HEK293T (cell line): ENCODE measurements at regions not wholly inside any gene's neighbourhood (a gene's known extent, or its start where the extent isn't known, plus 50 kb on each side); places are given as distances from the start of the nearest gene placed in this dataset.

Source experiments
- CTCF ChIA-PET: fragments of 350-600 bp; formaldehyde crosslinking; extraction: SDS; loops from one replicate; lab custom pipeline; 2021; ENCODE audit warnings: antibody characterized with exemption, inconsistent platforms; lab: Yijun Ruan, JAX
- POLR2A ChIA-PET: fragments of 350-600 bp; formaldehyde crosslinking; extraction: SDS; loops from one replicate; lab custom pipeline; 2020; ENCODE audit warnings: antibody characterized with exemption, inconsistent platforms; lab: Yijun Ruan, JAX
- DNase-seq: peaks from one replicate; pipeline ENCODE4 v3.0.0; 2012; ENCODE audit warnings: mixed read lengths; ENCODE audit errors: extremely low spot score
- ARNT ChIP-seq: fragments of 450-650 bp; IDR thresholded peaks from 2 replicates; pipeline ENCODE4 v1.6.1; 2017; ENCODE audit warnings: mild to moderate bottlenecking
- BHLHE40 ChIP-seq: fragments of 450-650 bp; IDR thresholded peaks from 2 replicates; pipeline ENCODE4 v1.6.1; 2016; ENCODE audit warnings: mild to moderate bottlenecking, moderate library complexity, borderline replicate concordance
- CTBP1 ChIP-seq: fragments of 450-650 bp; IDR thresholded peaks from 2 replicates; pipeline ENCODE4 v1.6.1; 2016; ENCODE audit warnings: borderline replicate concordance
- ELF4 ChIP-seq: fragments of 450-650 bp; IDR thresholded peaks from 2 replicates; pipeline ENCODE4 v1.6.1; 2017; ENCODE audit warnings: antibody characterized with exemption
- FOXA1 ChIP-seq: fragments of 450-650 bp; IDR thresholded peaks from 2 replicates; pipeline ENCODE4 v1.6.1; 2016; ENCODE audit warnings: mild to moderate bottlenecking
- FOXK2 ChIP-seq: fragments of 450-650 bp; IDR thresholded peaks from 2 replicates; pipeline ENCODE4 v1.6.1; 2016; ENCODE audit warnings: mild to moderate bottlenecking
- FOXM1 ChIP-seq: fragments of 450-650 bp; IDR thresholded peaks from 2 replicates; pipeline ENCODE4 v1.6.1; 2017; ENCODE audit warnings: mild to moderate bottlenecking, borderline replicate concordance
- HDGF ChIP-seq: fragments of 450-650 bp; IDR thresholded peaks from 2 replicates; pipeline ENCODE4 v1.6.1; 2017; ENCODE audit warnings: antibody characterized with exemption, borderline replicate concordance
- L3MBTL2 ChIP-seq: fragments of 450-650 bp; conservative IDR thresholded peaks from 2 replicates; pipeline ENCODE4 v1.6.1; 2016; ENCODE audit warnings: mild to moderate bottlenecking
- LEF1 ChIP-seq: fragments of 450-650 bp; IDR thresholded peaks from 2 replicates; pipeline ENCODE4 v1.6.1; 2017; ENCODE audit warnings: mild to moderate bottlenecking, borderline replicate concordance
- NFRKB ChIP-seq: fragments of 450-650 bp; IDR thresholded peaks from 2 replicates; pipeline ENCODE4 v1.6.1; 2016; ENCODE audit warnings: mild to moderate bottlenecking, moderate library complexity
- PKNOX1 ChIP-seq: fragments of 450-650 bp; IDR thresholded peaks from 2 replicates; pipeline ENCODE4 v1.6.1; 2016
- SP1 ChIP-seq: fragments of 450-650 bp; IDR thresholded peaks from 2 replicates; pipeline ENCODE4 v1.6.1; 2017
- SUZ12 ChIP-seq: fragments of 450-650 bp; IDR thresholded peaks from 2 replicates; pipeline ENCODE4 v1.6.1; 2016; ENCODE audit warnings: mild to moderate bottlenecking
- TARDBP ChIP-seq: fragments of 450-650 bp; IDR thresholded peaks from 2 replicates; pipeline ENCODE4 v1.6.1; 2016
- ZNF384 ChIP-seq: fragments of 450-650 bp; IDR thresholded peaks from 2 replicates; pipeline ENCODE4 v1.6.1; 2016

GRCh38 chr1:60222360-60223115 is 149.0 kb upstream of the C1orf87 start:
- no peak for TF ChIP-seq FOXK2
- TF ChIP-seq ARNT = no peak
- TF ChIP-seq SUZ12 = no peak
- DNase-seq = no peak
- POLR2A ChIA-PET = no interaction called here
- CTCF ChIA-PET = no interaction called here

- POLR2A ChIA-PET = no interaction called here
- DNase-seq = no peak
These were observed 139.7 kb upstream of the C1orf87 start for GRCh38 chr1:60213253-60213652.

GRCh38 chr1:60196026-60196425 is 122.5 kb upstream of the C1orf87 start:
- CTCF ChIA-PET = no interaction called here
- POLR2A ChIA-PET = no interaction called here
- DNase-seq = no peak
- TF ChIP-seq ARNT (no peak), SP1 (no peak), ELF4 (no peak), TARDBP (no peak), CTBP1 (no peak), ZNF384 (no peak), FOXK2 (no peak), L3MBTL2 (no peak), SUZ12 (no peak), PKNOX1 (no peak), NFRKB (no peak), LEF1 (no peak), BHLHE40 (no peak), FOXA1 (no peak), FOXM1 (no peak), HDGF (no peak)

More at GRCh38 chr1:60213253-60213652, 139.7 kb upstream of the C1orf87 start:
- CTCF ChIA-PET = no interaction called here
- no peak for TF ChIP-seq PKNOX1
- TF ChIP-seq FOXA1 = no peak
- TF ChIP-seq ZNF384 = no peak
- TF ChIP-seq ELF4 = no peak
- TF ChIP-seq BHLHE40 = no peak
- TF ChIP-seq ARNT = no peak
- no peak for TF ChIP-seq FOXK2
- no peak for TF ChIP-seq FOXM1
- no peak for TF ChIP-seq L3MBTL2
- TF ChIP-seq TARDBP = no peak
- TF ChIP-seq NFRKB = no peak
- no peak for TF ChIP-seq HDGF
- no peak for TF ChIP-seq SUZ12
- no peak for TF ChIP-seq CTBP1
- no peak for TF ChIP-seq LEF1
- TF ChIP-seq SP1 = no peak

GRCh38 chr1:60185684-60186083 is 112.1 kb upstream of the C1orf87 start:
- POLR2A ChIA-PET = no interaction called here
- TF ChIP-seq HDGF = no peak
- TF ChIP-seq ARNT = no peak
- no peak for TF ChIP-seq FOXA1
- TF ChIP-seq ZNF384 = no peak
- no peak for TF ChIP-seq FOXK2
- no peak for TF ChIP-seq NFRKB
- no peak for TF ChIP-seq FOXM1
- no peak for TF ChIP-seq TARDBP
- TF ChIP-seq BHLHE40 = no peak
- TF ChIP-seq ELF4 = no peak
- no peak for TF ChIP-seq CTBP1
- no peak for TF ChIP-seq SUZ12
- no peak for TF ChIP-seq SP1
- no peak for TF ChIP-seq LEF1
- TF ChIP-seq PKNOX1 = no peak
- TF ChIP-seq L3MBTL2 = no peak
- CTCF ChIA-PET = no interaction called here
- no peak for DNase-seq

GRCh38 chr1:60184521-60184920 is 111.0 kb upstream of the C1orf87 start:
- TF ChIP-seq TARDBP = no peak
- POLR2A ChIA-PET = no interaction called here
- CTCF ChIA-PET = no interaction called here
- no peak for DNase-seq

GRCh38 chr1:60173729-60174505 is 100.3 kb upstream of the C1orf87 start:
- ChIA-PET CTCF (no interaction called here), POLR2A (no interaction called here)
- TF ChIP-seq BHLHE40 (no peak), PKNOX1 (no peak), SUZ12 (no peak), CTBP1 (no peak), NFRKB (no peak), FOXM1 (no peak), L3MBTL2 (no peak)
- no peak for DNase-seq
